GM23338 (cell line): ENCODE measurements at regions not wholly inside any gene's neighbourhood (a gene's known extent, or its start where the extent isn't known, plus 50 kb on each side); places are given as distances from the start of the nearest gene placed in this dataset.

Experiments used
- ATAC-seq: fragments of 200-7000 bp; cut with Tn5 transposase; 3 replicates; pipeline ENCODE4 v1.9.1; 2020
- DNase-seq: peaks from one replicate; pipeline ENCODE4 v3.0.0-alpha.2; 2015; ENCODE audit warnings: low spot score
- H2AFZ ChIP-seq: fragments of 200-600 bp; sonication (generic); 2 replicates; pipeline ENCODE4 v1.8.0; 2016; ENCODE audit warnings: antibody characterized with exemption, mild to moderate bottlenecking, moderate library complexity
- H3F3A ChIP-seq: fragments of 200-600 bp; sonication (generic); replicated peaks from 2 replicates; pipeline ENCODE4 v1.8.0; 2017; ENCODE audit warnings: antibody characterized with exemption, mixed run types, low read depth
- H3K27ac ChIP-seq: fragments of 200-600 bp; sonication (generic); 2 replicates; pipeline ENCODE4 v1.6.1; 2016; ENCODE audit warnings: low read depth
- H3K27me3 ChIP-seq: fragments of 200-600 bp; sonication (generic); 2 replicates; pipeline ENCODE4 v1.8.0; 2016; ENCODE audit warnings: mild to moderate bottlenecking, mixed run types, moderate library complexity; ENCODE audit not compliant: insufficient read depth
- H3K36me3 ChIP-seq: fragments of 200-600 bp; sonication (generic); 2 replicates; pipeline ENCODE4 v1.8.0; 2016; ENCODE audit warnings: mild to moderate bottlenecking; ENCODE audit not compliant: insufficient read depth
- H3K4me1 ChIP-seq: fragments of 200-600 bp; sonication (generic); 2 replicates; pipeline ENCODE4 v1.8.0; 2016; ENCODE audit warnings: mild to moderate bottlenecking, moderate library complexity; ENCODE audit not compliant: insufficient read depth
- H3K4me2 ChIP-seq: fragments of 200-600 bp; sonication (generic); 2 replicates; pipeline ENCODE4 v1.7.1; 2017; ENCODE audit warnings: mixed run types
- H3K4me3 ChIP-seq: fragments of 200-600 bp; sonication (generic); 2 replicates; pipeline ENCODE4 v1.6.1; 2016; ENCODE audit warnings: mixed run types
- H3K79me2 ChIP-seq: fragments of 200-600 bp; sonication (generic); replicated peaks from 2 replicates; pipeline ENCODE4 v1.8.0; 2017; ENCODE audit warnings: mild to moderate bottlenecking; ENCODE audit not compliant: insufficient read depth
- H3K9me2 ChIP-seq: fragments of 200-600 bp; sonication (generic); 2 replicates; pipeline ENCODE4 v1.8.0; 2017; ENCODE audit not compliant: insufficient read depth
- H4K20me1 ChIP-seq: fragments of 200-600 bp; sonication (generic); replicated peaks from 2 replicates; pipeline ENCODE4 v1.8.0; 2017; ENCODE audit warnings: mild to moderate bottlenecking; ENCODE audit not compliant: insufficient read depth
- H3K27ac Mint-ChIP-seq: 2 replicates; pipeline ENCODE4 v1.8.0; 2020; ENCODE audit warnings: inconsistent platforms, mild to moderate bottlenecking, moderate library complexity, mixed read lengths
- H3K27me3 Mint-ChIP-seq: 3 replicates; pipeline ENCODE4 v1.8.0; 2022; ENCODE audit warnings: low read depth, mild to moderate bottlenecking, moderate library complexity, mixed read lengths, inconsistent platforms; ENCODE audit not compliant: insufficient read depth, poor library complexity
- H3K36me3 Mint-ChIP-seq: 3 replicates; pipeline ENCODE4 v1.8.0; 2021; ENCODE audit warnings: low read depth, mild to moderate bottlenecking, inconsistent platforms, moderate library complexity, mixed read lengths
- H3K4me1 Mint-ChIP-seq: 3 replicates; pipeline ENCODE4 v1.8.0; 2020; ENCODE audit warnings: mild to moderate bottlenecking, inconsistent platforms, mixed read lengths
- H3K4me3 Mint-ChIP-seq: 3 replicates; pipeline ENCODE4 v1.8.0; 2021; ENCODE audit warnings: moderate library complexity, mild to moderate bottlenecking, inconsistent platforms, mixed read lengths
- H3K9me3 Mint-ChIP-seq: 3 replicates; pipeline ENCODE4 v1.8.0; 2020; ENCODE audit warnings: moderate library complexity, mild to moderate bottlenecking, inconsistent platforms, mixed read lengths
- CREB1 ChIP-seq: fragments of 250-450 bp; sonication (Bioruptor Pico); IDR thresholded peaks from 2 replicates; pipeline ENCODE4 v1.5.0; 2020; ENCODE audit warnings: low read depth, mild to moderate bottlenecking, moderate library complexity
- CTCF ChIP-seq, 2 experiments: fragments of 200-600 bp in 1 of 2; sonication (generic) in 1 of 2; conservative IDR thresholded peaks; 2 replicates each; pipeline versions ENCODE4 v1.5.1 to v1.6.1; 2016 to 2017; ENCODE audit warnings: antibody characterized with exemption in 2 of 2, low read depth in 2 of 2, mild to moderate bottlenecking in 2 of 2, moderate library complexity in 1 of 2
- EZH2 ChIP-seq: fragments of 200-600 bp; sonication (generic); IDR thresholded peaks from one replicate; pipeline ENCODE4 v1.8.0; 2017; ENCODE audit warnings: antibody characterized with exemption, mild to moderate bottlenecking, low read depth; ENCODE audit not compliant: unreplicated experiment
- EZH2phosphoT487 ChIP-seq: fragments of 200-600 bp; sonication (generic); IDR thresholded peaks from one replicate; pipeline ENCODE4 v1.8.1; 2018; ENCODE audit warnings: antibody characterized with exemption; ENCODE audit not compliant: unreplicated experiment
- JUNB ChIP-seq: IDR thresholded peaks from one replicate; pipeline ENCODE4 v1.6.1; 2016; ENCODE audit warnings: antibody characterized with exemption; ENCODE audit not compliant: unreplicated experiment
- NANOG ChIP-seq: IDR thresholded peaks from 2 replicates; pipeline ENCODE4 v1.6.1; 2016; ENCODE audit warnings: antibody characterized with exemption, borderline replicate concordance
- POLR2AphosphoS5 ChIP-seq: IDR thresholded peaks from 2 replicates; pipeline ENCODE4 v1.6.1; 2016; ENCODE audit warnings: antibody characterized with exemption, low read depth
- STAT1 ChIP-seq: IDR thresholded peaks from one replicate; pipeline ENCODE4 v1.6.1; 2016; ENCODE audit warnings: antibody characterized with exemption; ENCODE audit not compliant: unreplicated experiment
- ZNF114 ChIP-seq: fragments of 250-450 bp; sonication (Bioruptor Pico); IDR thresholded peaks from 2 replicates; pipeline ENCODE4 v1.5.0; 2020; ENCODE audit warnings: mild to moderate bottlenecking, moderate library complexity
- ZNF331 ChIP-seq: fragments of 250-450 bp; sonication (Bioruptor Pico); IDR thresholded peaks from 2 replicates; pipeline ENCODE4 v1.5.0; 2020; ENCODE audit warnings: low read depth, mild to moderate bottlenecking, moderate library complexity
- ZNF462 ChIP-seq: fragments of 250-450 bp; sonication (Bioruptor Pico); IDR thresholded peaks from 2 replicates; pipeline ENCODE4 v1.5.0; 2020; ENCODE audit warnings: mild to moderate bottlenecking, moderate library complexity
- TF ChIP-seq, protein P1 (sequence below): IDR thresholded peaks from one replicate; pipeline ENCODE4 v1.6.1; 2018; ENCODE audit warnings: antibody characterized with exemption; ENCODE audit not compliant: unreplicated experiment
- TF ChIP-seq, protein P2 (sequence below): IDR thresholded peaks from 2 replicates; pipeline ENCODE4 v1.6.1; 2016; ENCODE audit warnings: antibody characterized with exemption

GRCh38 chr15:97566961-97567360 is 393.5 kb upstream of the ARRDC4 start (continued):
- no peak for TF ChIP-seq JUNB

GRCh38 chr15:97567411-97567810 is 393.1 kb upstream of the ARRDC4 start:
- peaks cover 2% of the 10 kb centered on the region for H3K27me3 Mint-ChIP-seq
- H3K36me3 Mint-ChIP-seq = no peaks in the 10 kb centered on the region
- H3K4me1 Mint-ChIP-seq = no peaks in the 10 kb centered on the region
- Histone ChIP-seq H3K36me3 (no peaks in the 10 kb centered on the region), H3K79me2 (no peaks in the 10 kb centered on the region), H2AFZ (no peak overlapping the region), H3K4me1 (no peaks in the 10 kb centered on the region), H3F3A (no peaks in the 10 kb centered on the region), H3K27ac (no peak overlapping the region), H3K4me3 (no peak overlapping the region), H3K9me2 (peaks cover 3% of the 10 kb centered on the region; the same call in 1 of the 2 replicates), H4K20me1 (no peaks in the 10 kb centered on the region), H3K27me3 (no peaks in the 10 kb centered on the region), H3K4me2 (no peak overlapping the region)
- DNase-seq = no peak
- no peak for ATAC-seq
- no peak overlapping the region for H3K4me3 Mint-ChIP-seq
- H3K9me3 Mint-ChIP-seq = peaks cover 12% of the 10 kb centered on the region
- no peak for TF ChIP-seq EZH2phosphoT487
- no peak for TF ChIP-seq EZH2
- no peak for TF ChIP-seq ZNF114 (CRISPR knock-in tag)
- TF ChIP-seq, protein P1, sequence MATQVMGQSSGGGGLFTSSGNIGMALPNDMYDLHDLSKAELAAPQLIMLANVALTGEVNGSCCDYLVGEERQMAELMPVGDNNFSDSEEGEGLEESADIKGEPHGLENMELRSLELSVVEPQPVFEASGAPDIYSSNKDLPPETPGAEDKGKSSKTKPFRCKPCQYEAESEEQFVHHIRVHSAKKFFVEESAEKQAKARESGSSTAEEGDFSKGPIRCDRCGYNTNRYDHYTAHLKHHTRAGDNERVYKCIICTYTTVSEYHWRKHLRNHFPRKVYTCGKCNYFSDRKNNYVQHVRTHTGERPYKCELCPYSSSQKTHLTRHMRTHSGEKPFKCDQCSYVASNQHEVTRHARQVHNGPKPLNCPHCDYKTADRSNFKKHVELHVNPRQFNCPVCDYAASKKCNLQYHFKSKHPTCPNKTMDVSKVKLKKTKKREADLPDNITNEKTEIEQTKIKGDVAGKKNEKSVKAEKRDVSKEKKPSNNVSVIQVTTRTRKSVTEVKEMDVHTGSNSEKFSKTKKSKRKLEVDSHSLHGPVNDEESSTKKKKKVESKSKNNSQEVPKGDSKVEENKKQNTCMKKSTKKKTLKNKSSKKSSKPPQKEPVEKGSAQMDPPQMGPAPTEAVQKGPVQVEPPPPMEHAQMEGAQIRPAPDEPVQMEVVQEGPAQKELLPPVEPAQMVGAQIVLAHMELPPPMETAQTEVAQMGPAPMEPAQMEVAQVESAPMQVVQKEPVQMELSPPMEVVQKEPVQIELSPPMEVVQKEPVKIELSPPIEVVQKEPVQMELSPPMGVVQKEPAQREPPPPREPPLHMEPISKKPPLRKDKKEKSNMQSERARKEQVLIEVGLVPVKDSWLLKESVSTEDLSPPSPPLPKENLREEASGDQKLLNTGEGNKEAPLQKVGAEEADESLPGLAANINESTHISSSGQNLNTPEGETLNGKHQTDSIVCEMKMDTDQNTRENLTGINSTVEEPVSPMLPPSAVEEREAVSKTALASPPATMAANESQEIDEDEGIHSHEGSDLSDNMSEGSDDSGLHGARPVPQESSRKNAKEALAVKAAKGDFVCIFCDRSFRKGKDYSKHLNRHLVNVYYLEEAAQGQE = no peak
- no peak for TF ChIP-seq JUNB
- no peak for TF ChIP-seq ZNF331
- TF ChIP-seq STAT1 = no peak
- no peak for TF ChIP-seq ZNF462 (CRISPR knock-in tag)
- TF ChIP-seq POLR2AphosphoS5 = no peak
- TF ChIP-seq, protein P2, sequence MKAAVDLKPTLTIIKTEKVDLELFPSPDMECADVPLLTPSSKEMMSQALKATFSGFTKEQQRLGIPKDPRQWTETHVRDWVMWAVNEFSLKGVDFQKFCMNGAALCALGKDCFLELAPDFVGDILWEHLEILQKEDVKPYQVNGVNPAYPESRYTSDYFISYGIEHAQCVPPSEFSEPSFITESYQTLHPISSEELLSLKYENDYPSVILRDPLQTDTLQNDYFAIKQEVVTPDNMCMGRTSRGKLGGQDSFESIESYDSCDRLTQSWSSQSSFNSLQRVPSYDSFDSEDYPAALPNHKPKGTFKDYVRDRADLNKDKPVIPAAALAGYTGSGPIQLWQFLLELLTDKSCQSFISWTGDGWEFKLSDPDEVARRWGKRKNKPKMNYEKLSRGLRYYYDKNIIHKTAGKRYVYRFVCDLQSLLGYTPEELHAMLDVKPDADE = no peak
- TF ChIP-seq NANOG = no peak
- TF ChIP-seq CREB1 (CRISPR knock-in tag) = no peak
- no peak for TF ChIP-seq CTCF (conservative IDR thresholded peaks at IDR 0.05; ENCODE audit: low read depth in 2 of 2)
- no peak overlapping the region for H3K27ac Mint-ChIP-seq
